ENCODE measurements at regions not wholly inside any gene's neighbourhood (a gene's known extent, or its start where the extent isn't known, plus 50 kb on each side); places are given as distances from the start of the nearest gene placed in this dataset.

DNA sequence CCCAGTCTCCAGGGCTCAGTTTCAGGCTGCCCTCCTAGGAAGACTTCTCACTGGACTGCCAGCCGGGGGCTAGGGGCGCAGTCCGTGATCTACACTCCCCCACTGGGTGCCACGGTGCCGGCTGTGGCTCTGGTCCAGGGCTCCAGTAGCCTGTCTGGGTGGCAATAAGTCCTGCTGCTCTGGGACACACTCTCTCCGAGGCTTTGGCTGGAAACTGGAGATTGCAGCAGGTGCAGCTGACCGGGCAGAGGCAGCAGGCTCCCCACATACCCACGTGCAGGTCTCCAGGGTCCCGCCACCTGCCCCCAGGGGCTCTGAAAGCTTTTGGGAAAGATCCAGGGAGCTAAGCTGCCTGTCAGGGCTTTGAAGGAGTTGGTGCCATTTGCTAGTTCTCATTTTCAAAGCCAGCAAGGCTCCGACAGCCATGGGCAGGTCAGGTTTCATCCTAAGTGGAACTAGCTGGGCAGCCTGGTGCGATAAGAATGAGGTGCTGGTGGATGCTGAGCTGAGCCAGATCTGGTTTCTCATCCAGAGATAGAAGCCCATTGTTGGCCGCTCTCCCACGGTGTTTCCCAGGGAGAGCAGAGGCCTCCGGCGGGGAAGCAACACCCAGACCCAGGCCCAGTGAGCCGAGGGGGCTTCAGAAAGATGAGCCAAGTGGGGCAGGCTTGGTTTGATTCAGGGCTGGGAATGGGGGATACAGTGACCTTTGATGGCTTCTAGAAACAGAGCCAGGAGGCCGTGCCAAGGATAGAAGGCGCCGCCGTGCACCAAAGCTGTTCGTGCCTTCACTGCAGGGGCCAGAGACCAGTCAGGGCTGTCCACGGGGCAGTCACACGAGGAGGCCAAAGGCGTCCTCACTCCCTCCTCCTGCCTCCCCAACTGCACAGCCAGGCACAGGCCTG is 141.7 kb upstream of the GPC1 start:
- TF ChIP-seq, protein P1, sequence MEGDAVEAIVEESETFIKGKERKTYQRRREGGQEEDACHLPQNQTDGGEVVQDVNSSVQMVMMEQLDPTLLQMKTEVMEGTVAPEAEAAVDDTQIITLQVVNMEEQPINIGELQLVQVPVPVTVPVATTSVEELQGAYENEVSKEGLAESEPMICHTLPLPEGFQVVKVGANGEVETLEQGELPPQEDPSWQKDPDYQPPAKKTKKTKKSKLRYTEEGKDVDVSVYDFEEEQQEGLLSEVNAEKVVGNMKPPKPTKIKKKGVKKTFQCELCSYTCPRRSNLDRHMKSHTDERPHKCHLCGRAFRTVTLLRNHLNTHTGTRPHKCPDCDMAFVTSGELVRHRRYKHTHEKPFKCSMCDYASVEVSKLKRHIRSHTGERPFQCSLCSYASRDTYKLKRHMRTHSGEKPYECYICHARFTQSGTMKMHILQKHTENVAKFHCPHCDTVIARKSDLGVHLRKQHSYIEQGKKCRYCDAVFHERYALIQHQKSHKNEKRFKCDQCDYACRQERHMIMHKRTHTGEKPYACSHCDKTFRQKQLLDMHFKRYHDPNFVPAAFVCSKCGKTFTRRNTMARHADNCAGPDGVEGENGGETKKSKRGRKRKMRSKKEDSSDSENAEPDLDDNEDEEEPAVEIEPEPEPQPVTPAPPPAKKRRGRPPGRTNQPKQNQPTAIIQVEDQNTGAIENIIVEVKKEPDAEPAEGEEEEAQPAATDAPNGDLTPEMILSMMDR (IDR thresholded peaks at IDR 0.05), result no peak
- H3K27ac ChIP-seq, result no peak overlapping the region
- H3K27me3 ChIP-seq (ENCODE audit: control insufficient read depth, insufficient read depth, low read length), result no peaks in the 10 kb centered on the region

GRCh38 chr2:240294514-240294913 is 140.9 kb upstream of the GPC1 start:
- H3K9ac ChIP-seq, result no peak overlapping the region
- H3K4me3 ChIP-seq (ENCODE audit: low read depth, low read length), result no peak overlapping the region
- TF ChIP-seq, protein P1 (IDR thresholded peaks at IDR 0.05), result no peak
- no peaks in the 10 kb centered on the region for H3K9me3 ChIP-seq (ENCODE audit: control insufficient read depth, low read length)
- H3K4me1 ChIP-seq, result peaks cover 12% of the 10 kb centered on the region
- H3K27me3 ChIP-seq (ENCODE audit: control insufficient read depth, insufficient read depth, low read length), result no peaks in the 10 kb centered on the region
- no peak overlapping the region for H2AFZ ChIP-seq
- no peak overlapping the region for H3K27ac ChIP-seq
- H3K36me3 ChIP-seq (ENCODE audit: control insufficient read depth, insufficient read depth, low read length), result no peaks in the 10 kb centered on the region
- no peaks in the 10 kb centered on the region for H3K79me2 ChIP-seq
- no peak overlapping the region for H3K4me2 ChIP-seq (ENCODE audit: low read length)

More for the DNA sequence above, 141.7 kb upstream of the GPC1 start:
- no peak overlapping the region for H3K4me3 ChIP-seq (ENCODE audit: low read depth, low read length)
- no peaks in the 10 kb centered on the region for H3K79me2 ChIP-seq
- no peak overlapping the region for H3K4me2 ChIP-seq (ENCODE audit: low read length)
- H3K36me3 ChIP-seq (ENCODE audit: control insufficient read depth, insufficient read depth, low read length), result no peaks in the 10 kb centered on the region
- H3K9ac ChIP-seq, result no peak overlapping the region
- H3K9me3 ChIP-seq (ENCODE audit: control insufficient read depth, low read length), result no peaks in the 10 kb centered on the region
- H2AFZ ChIP-seq, result peak overlapping the region; percentile 86
- H3K4me1 ChIP-seq, result peaks cover 12% of the 10 kb centered on the region

GRCh38 chr2:240295256-240296103 is 140.0 kb upstream of the GPC1 start:
- Histone ChIP-seq H3K4me3 (ENCODE audit: low read depth, low read length) (no peak overlapping the region), H3K9ac (no peak overlapping the region), H3K27me3 (ENCODE audit: control insufficient read depth, insufficient read depth, low read length) (no peaks in the 10 kb centered on the region), H3K4me2 (ENCODE audit: low read length) (no peak overlapping the region), H3K36me3 (ENCODE audit: control insufficient read depth, insufficient read depth, low read length) (no peaks in the 10 kb centered on the region), H3K27ac (no peak overlapping the region), H3K79me2 (no peaks in the 10 kb centered on the region), H3K9me3 (ENCODE audit: control insufficient read depth, low read length) (no peaks in the 10 kb centered on the region), H2AFZ (no peak overlapping the region), H3K4me1 (peaks cover 12% of the 10 kb centered on the region)
- TF ChIP-seq, protein P1 (IDR thresholded peaks at IDR 0.05), result no peak

DNA sequence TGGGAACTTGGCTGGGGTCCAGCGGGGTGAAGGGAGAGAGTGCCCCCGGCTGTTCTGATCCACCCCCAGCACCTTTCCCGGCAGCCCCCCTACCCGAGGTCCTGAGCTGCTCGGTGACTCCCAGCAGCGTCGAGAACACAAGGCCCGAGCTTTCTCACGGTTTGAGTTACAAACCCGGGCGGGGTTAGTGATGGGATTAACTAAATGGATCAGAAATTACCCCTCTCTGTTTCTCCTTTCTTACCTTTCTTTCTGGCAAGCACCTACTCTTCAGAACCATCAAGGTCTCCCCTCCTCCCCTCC is 139.4 kb upstream of the GPC1 start:
- H2AFZ ChIP-seq, result no peak overlapping the region
- no peaks in the 10 kb centered on the region for H3K9me3 ChIP-seq (ENCODE audit: control insufficient read depth, low read length)
- no peaks in the 10 kb centered on the region for H3K79me2 ChIP-seq
- H3K4me1 ChIP-seq, result peaks cover 12% of the 10 kb centered on the region
- no peak overlapping the region for H3K4me2 ChIP-seq (ENCODE audit: low read length)
- no peak overlapping the region for H3K27ac ChIP-seq
- no peak overlapping the region for H3K4me3 ChIP-seq (ENCODE audit: low read depth, low read length)
- H3K9ac ChIP-seq, result no peak overlapping the region
- H3K36me3 ChIP-seq (ENCODE audit: control insufficient read depth, insufficient read depth, low read length), result no peaks in the 10 kb centered on the region
- no peaks in the 10 kb centered on the region for H3K27me3 ChIP-seq (ENCODE audit: control insufficient read depth, insufficient read depth, low read length)
- TF ChIP-seq, protein P1 (IDR thresholded peaks at IDR 0.05), result no peak
